ENCODE measurements at regions not wholly inside any gene's neighbourhood (a gene's known extent, or its start where the extent isn't known, plus 50 kb on each side); places are given as distances from the start of the nearest gene placed in this dataset.

GRCh38 chr2:7721413-7721995 is 804.3 kb downstream of the RNF144A start:
- no peak for DNase-seq (ENCODE audit: low read depth)

GRCh38 chr2:7722212-7722910 is 805.1 kb downstream of the RNF144A start:
- DNase-seq (ENCODE audit: low read depth): no peak

GRCh38 chr2:7724336-7724735 is 807.1 kb downstream of the RNF144A start:
- DNase-seq (ENCODE audit: low read depth): no peak

GRCh38 chr2:7725171-7725849 is 808.1 kb downstream of the RNF144A start:
- no peak for DNase-seq (ENCODE audit: low read depth)

GRCh38 chr2:7725850-7726242 is 808.6 kb downstream of the RNF144A start:
- DNase-seq (ENCODE audit: low read depth): no peak

GRCh38 chr2:7726989-7727388 is 809.8 kb downstream of the RNF144A start:
- no peak for DNase-seq (ENCODE audit: low read depth)

- DNase-seq (ENCODE audit: low read depth): no peak
These were observed 811.2 kb downstream of the RNF144A start for GRCh38 chr2:7728388-7728787.

- no peak for DNase-seq (ENCODE audit: low read depth)
These were observed 813.2 kb downstream of the RNF144A start for GRCh38 chr2:7730449-7730848.

GRCh38 chr2:7730990-7731389 is 813.8 kb downstream of the RNF144A start:
- no peak for DNase-seq (ENCODE audit: low read depth)

- DNase-seq (ENCODE audit: low read depth): no peak
These were observed 815.3 kb downstream of the RNF144A start for GRCh38 chr2:7732497-7732896.

GRCh38 chr2:7736646-7737305 is 819.6 kb downstream of the RNF144A start:
- DNase-seq (ENCODE audit: low read depth): no peak

- DNase-seq (ENCODE audit: low read depth): no peak
These were observed 821.4 kb downstream of the RNF144A start for GRCh38 chr2:7738596-7738995.

- DNase-seq (ENCODE audit: low read depth): no peak
These were observed 822.9 kb downstream of the RNF144A start for GRCh38 chr2:7740114-7740513.

- no peak for DNase-seq (ENCODE audit: low read depth)
These were observed 825.1 kb downstream of the RNF144A start for GRCh38 chr2:7742301-7742700.

- no peak for DNase-seq (ENCODE audit: low read depth)
These were observed 827.6 kb downstream of the RNF144A start for GRCh38 chr2:7744827-7745226.

- no peak for DNase-seq (ENCODE audit: low read depth)
These were observed 828.2 kb downstream of the RNF144A start for GRCh38 chr2:7745369-7745768.

GRCh38 chr2:7748717-7749415 is 831.7 kb downstream of the RNF144A start:
- no peak for DNase-seq (ENCODE audit: low read depth)

GRCh38 chr2:7749895-7750559 is 832.8 kb downstream of the RNF144A start:
- DNase-seq (ENCODE audit: low read depth): no peak

- no peak for DNase-seq (ENCODE audit: low read depth)
These were observed 835.1 kb downstream of the RNF144A start for GRCh38 chr2:7752291-7752690.

GRCh38 chr2:7753777-7754176 is 836.6 kb downstream of the RNF144A start:
- DNase-seq (ENCODE audit: low read depth): no peak

GRCh38 chr2:7755879-7756278 is 838.7 kb downstream of the RNF144A start:
- DNase-seq (ENCODE audit: low read depth): no peak

All from stimulated activated CD8-positive, alpha-beta memory T cell treated with anti-CD3 and anti-CD28 coated beads, Interleukin-7, amount 100 ng/mL, for 24 hours (primary cell).